ENCODE measurements at regions not wholly inside any gene's neighbourhood (a gene's known extent, or its start where the extent isn't known, plus 50 kb on each side); places are given as distances from the start of the nearest gene placed in this dataset.
"Not testable (repeated sequence)": the region's sequence is repeated elsewhere in the genome, so short reads cannot be mapped to it uniquely, and the experiment has no call there.

DNA sequence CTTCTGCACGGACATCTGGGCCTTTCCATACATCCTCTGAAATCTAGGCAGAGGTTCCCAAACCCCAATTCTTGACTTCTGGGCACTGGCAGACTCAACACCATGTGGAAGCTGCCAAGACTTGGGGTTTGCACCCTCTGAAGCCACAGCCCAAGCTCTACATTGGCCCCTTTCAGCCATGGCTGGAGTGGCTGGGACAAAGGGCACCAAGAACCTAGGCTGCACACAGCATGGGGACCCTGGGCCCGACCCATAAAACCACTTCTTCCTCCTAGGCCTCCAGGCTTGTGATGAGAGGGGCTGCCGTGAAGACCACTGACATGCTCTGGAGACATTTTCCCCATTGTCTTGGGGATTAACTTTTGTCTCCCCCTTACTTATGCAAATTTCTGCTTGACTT is 158.0 kb downstream of the GNAI1 start:
- DNase-seq (ENCODE audit: low read depth, low spot score) = not testable (repeated sequence)

DNA sequence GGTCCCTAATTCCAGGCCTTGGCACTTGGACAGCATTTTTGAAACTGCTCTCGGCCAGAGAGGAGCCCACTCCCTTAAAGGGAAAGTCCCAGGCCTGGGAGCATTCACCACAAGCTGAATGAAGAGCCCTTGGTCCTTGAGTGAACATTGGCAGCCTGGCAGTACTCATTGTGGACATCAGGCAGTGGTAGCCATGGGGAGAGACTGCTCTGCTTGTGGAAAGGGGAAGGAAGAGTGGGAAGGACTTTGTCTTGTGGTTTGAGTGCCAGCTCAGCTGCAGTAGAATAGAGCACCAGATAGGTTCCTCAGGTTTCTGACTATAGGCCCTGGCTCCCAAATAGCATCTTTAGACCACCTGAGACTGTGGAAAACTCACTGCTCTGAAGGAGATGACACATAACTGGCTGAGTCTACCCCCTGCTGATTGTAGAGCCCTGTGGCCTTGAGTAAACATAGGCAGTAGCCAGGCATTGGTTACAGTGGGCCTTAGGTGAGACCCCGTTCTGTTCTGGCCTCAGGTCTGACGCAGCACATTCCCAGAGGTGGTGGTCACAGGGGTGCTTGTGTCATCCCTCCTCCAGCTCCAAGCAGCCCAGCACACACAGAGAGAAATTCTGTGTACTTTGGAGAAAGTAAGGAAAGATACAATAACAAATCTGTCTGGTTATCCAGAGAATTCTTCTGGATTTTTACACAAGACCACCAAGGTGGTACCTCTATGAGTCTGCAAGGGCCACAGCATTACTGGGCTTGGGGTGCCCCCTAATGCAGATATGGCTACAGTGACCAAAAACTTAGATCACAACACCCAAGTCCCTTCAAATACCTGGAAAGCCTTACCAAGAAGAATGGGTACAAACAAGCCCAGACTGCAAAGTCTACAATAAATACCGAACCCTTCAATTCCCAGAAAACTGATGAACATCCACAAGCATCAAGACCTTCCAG is 153.8 kb downstream of the GNAI1 start:
- DNase-seq (ENCODE audit: low read depth, low spot score) = peak; percentile 90

GRCh38 chr7:80287400-80288174 is 153.0 kb downstream of the GNAI1 start:
- no peak for DNase-seq (ENCODE audit: low read depth, low spot score)

DNA sequence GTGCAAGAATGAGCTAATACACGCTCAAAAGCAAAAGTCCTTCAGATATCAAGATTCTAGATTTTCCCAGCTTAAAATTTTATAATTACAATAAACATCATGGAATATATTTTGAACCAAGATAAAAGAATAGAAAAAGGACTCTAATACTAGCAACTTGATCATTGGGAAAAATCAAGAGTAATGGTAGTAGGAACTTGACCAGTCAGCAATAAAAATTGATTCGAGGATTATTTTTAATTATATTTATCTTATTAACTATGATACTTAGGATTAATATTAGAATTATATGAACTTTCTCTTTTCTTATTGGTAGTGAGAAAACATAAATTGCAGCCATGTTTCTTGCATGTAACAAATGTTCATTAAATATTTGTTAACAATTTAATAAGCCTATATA is 152.0 kb downstream of the GNAI1 start:
- no peak for DNase-seq (ENCODE audit: low read depth, low spot score)

DNA sequence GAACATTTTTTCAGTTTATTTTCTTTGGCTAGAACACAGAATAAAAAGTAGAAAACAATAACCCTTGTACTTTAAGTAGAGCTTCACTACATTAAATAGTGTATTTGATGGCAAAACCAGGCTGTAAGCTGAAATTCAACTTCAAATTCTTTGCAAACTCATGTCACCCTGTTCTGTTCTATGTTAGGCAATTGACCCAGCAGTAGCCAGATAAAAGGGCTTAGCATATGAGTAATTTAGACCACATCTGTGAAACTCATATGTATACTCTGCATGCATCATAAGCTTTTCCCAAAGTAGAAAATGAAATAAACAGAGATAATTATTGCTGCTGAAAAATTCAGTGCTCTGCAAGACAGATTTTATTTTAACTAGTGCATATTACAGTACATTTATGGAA is 150.2 kb downstream of the GNAI1 start:
- DNase-seq (ENCODE audit: low read depth, low spot score) = no peak

DNA sequence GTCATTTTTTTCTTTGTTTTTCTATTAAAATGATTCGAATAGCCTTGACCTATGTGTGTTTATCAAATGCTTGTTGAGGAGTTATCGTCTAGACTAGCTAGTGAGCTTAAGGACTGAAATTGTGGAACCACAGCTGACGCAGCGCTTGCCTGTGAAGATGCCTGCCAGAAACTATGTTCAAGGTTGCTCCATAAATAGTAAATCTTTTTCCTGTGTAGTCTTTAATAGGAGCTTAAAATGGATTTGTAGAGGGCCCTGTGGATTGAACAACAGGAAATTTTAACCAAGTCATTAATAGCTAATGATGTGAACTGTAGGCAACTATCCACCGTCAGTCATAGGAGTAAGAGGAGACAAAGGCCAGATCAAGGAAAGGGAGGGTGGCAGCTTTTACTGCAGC is 145.1 kb downstream of the GNAI1 start:
- DNase-seq (ENCODE audit: low read depth, low spot score) = no peak

- DNase-seq (ENCODE audit: low read depth, low spot score) = no peak
These were observed 144.1 kb downstream of the GNAI1 start for GRCh38 chr7:80278737-80279136.

DNA sequence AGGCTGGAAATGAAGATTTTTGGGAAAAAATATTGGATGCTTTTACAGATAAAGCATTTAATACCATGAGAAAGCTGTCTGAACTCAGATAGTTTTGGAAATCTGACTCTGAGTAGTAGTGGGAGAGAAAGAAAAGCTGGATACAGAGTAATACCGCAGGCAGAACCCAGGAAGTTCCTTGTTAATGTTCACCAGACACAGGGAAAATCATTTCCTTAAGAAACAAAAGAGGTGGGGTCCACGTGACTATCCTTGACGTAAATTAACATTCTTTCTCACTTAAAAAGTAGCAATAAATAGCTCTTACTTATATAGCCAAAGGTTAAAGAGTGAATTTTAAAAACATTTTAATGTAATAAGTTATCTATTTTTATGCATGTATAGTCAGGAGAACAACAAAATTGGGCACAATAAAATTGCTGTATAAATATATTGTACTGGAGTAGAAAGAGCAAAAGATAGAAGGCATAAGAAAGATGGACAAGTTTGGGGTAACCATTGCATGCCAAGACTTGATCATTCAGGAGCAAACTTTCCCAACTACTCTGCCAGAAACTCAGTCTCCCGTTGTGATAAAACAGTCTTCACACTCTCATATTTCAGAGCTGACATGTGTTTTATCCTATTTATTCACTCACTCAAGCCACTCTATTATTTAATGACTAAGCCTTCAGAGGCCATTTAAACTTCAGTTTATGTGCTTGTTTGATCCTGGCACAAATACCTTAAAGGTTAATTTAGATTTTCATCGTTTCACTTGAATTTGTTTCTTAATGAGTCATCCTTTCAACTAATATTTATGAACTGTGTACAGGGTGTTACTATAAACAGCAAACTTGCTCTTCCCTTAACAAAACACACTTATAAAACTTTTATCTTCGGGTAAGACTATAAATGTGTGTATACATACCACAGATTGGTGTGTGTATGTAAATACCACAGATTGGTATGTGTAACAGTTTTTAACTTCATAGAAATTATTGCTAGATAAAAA is 143.1 kb downstream of the GNAI1 start:
- DNase-seq (ENCODE audit: low read depth, low spot score) = peak; percentile 47

Measured in smooth muscle cell of the brain vasculature (primary cell).